NB4 (cell line): ENCODE measurements at regions not wholly inside any gene's neighbourhood (a gene's known extent, or its start where the extent isn't known, plus 50 kb on each side); places are given as distances from the start of the nearest gene placed in this dataset.

Experiments used
- CTCF ChIP-seq: IDR thresholded peaks from one replicate; pipeline ENCODE4 v1.5.1; 2012; ENCODE audit warnings: low read depth, low read length
- MAX ChIP-seq: IDR thresholded peaks from 2 replicates; pipeline ENCODE4 v1.6.1; 2011; ENCODE audit warnings: low read depth, low read length
- POLR2A ChIP-seq: IDR thresholded peaks from 2 replicates; pipeline ENCODE4 v1.6.1; 2011; ENCODE audit warnings: mild to moderate bottlenecking; ENCODE audit not compliant: insufficient read length; ENCODE audit errors: extremely low read depth

DNA sequence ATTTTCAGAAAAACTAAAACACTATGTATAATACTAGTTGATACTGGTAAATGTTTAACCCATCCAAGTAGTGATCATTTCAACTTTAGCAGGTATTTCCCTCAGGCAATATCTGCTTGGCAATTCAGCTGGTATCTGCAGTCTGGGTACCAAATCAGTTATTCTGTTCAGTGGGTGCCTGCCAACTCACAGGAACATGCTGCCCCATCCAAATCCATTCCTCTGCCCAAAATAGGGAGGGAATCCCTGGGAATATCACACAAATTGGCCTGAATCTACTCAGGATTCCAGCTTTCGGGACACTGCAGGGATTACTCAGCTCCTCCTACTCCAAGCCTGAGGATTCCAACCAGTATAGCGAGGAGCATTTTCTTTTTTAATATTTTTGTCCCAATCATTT, 61.7 kb upstream of the PDE4D start:
- TF ChIP-seq CTCF (no peak), POLR2A (no peak), MAX (no peak)
